H9 (cell line): ENCODE measurements at regions not wholly inside any gene's neighbourhood (a gene's known extent, or its start where the extent isn't known, plus 50 kb on each side); places are given as distances from the start of the nearest gene placed in this dataset.

ENCODE experiments used
- DNase-seq: peaks from one replicate; pipeline ENCODE4 v3.0.0-alpha.2; 2017
- H2AFZ ChIP-seq: one replicate; pipeline ENCODE4 v1.6.1; 2013; ENCODE audit warnings: mild to moderate bottlenecking, low read length, control low read depth, moderate library complexity
- H2AK5ac ChIP-seq: 2 replicates; pipeline ENCODE4 v1.6.1; 2013; ENCODE audit warnings: low read length, control low read depth, mixed read lengths; ENCODE audit not compliant: insufficient read length
- H2BK120ac ChIP-seq: one replicate; pipeline ENCODE4 v1.6.1; 2013; ENCODE audit warnings: low read depth, mild to moderate bottlenecking, low read length, control low read depth, inconsistent platforms; ENCODE audit not compliant: poor library complexity, severe bottlenecking
- H2BK12ac ChIP-seq: 2 replicates; pipeline ENCODE4 v1.6.1; 2013; ENCODE audit warnings: low read length, control low read depth, mixed read lengths, low read depth; ENCODE audit not compliant: insufficient read length
- H2BK15ac ChIP-seq: 2 replicates; pipeline ENCODE4 v1.6.1; 2013; ENCODE audit warnings: low read depth, low read length, control low read depth
- H2BK20ac ChIP-seq: one replicate; pipeline ENCODE4 v1.6.1; 2013; ENCODE audit warnings: low read depth, mild to moderate bottlenecking, low read length, control low read depth, inconsistent platforms; ENCODE audit not compliant: poor library complexity, severe bottlenecking
- H2BK5ac ChIP-seq: 2 replicates; pipeline ENCODE4 v1.6.1; 2013; ENCODE audit warnings: low read length, control low read depth, mixed read lengths; ENCODE audit not compliant: insufficient read length
- H3K14ac ChIP-seq: 2 replicates; pipeline ENCODE4 v1.6.1; 2013; ENCODE audit warnings: low read length, control low read depth; ENCODE audit not compliant: insufficient read depth
- H3K18ac ChIP-seq: 2 replicates; pipeline ENCODE4 v1.6.1; 2013; ENCODE audit warnings: low read depth, mild to moderate bottlenecking, mixed read lengths, low read length, control low read depth; ENCODE audit not compliant: insufficient read length
- H3K23ac ChIP-seq: 2 replicates; pipeline ENCODE4 v1.6.1; 2013; ENCODE audit warnings: low read length, control low read depth, mixed read lengths, low read depth; ENCODE audit not compliant: insufficient read length
- H3K23me2 ChIP-seq: 2 replicates; pipeline ENCODE4 v1.6.1; 2013; ENCODE audit warnings: low read depth, mild to moderate bottlenecking, mixed read lengths, low read length, control low read depth; ENCODE audit not compliant: insufficient read length, poor library complexity, severe bottlenecking
- H3K27ac ChIP-seq: 2 replicates; pipeline ENCODE4 v1.5.1; 2013; ENCODE audit warnings: low read length, control low read depth, mixed read lengths, low read depth; ENCODE audit not compliant: insufficient read length
- H3K27me3 ChIP-seq: 2 replicates; pipeline ENCODE4 v1.6.1; 2013; ENCODE audit warnings: low read length, control low read depth, inconsistent platforms; ENCODE audit not compliant: insufficient read depth
- H3K4ac ChIP-seq: 2 replicates; pipeline ENCODE4 v1.6.1; 2013; ENCODE audit warnings: low read depth, mild to moderate bottlenecking, control low read depth, inconsistent platforms, low read length, moderate library complexity
- H3K4me1 ChIP-seq: 2 replicates; pipeline ENCODE4 v1.6.1; 2013; ENCODE audit warnings: low read length, control low read depth, inconsistent platforms; ENCODE audit not compliant: insufficient read depth
- H3K4me2 ChIP-seq: 2 replicates; pipeline ENCODE4 v1.6.1; 2013; ENCODE audit warnings: low read length, control low read depth, mixed read lengths; ENCODE audit not compliant: insufficient read length, insufficient read depth
- H3K56ac ChIP-seq: 2 replicates; pipeline ENCODE4 v1.6.1; 2013; ENCODE audit warnings: low read depth, mild to moderate bottlenecking, mixed read lengths, low read length, control low read depth; ENCODE audit not compliant: insufficient read length
- H3K79me1 ChIP-seq: 2 replicates; pipeline ENCODE4 v1.6.1; 2013; ENCODE audit warnings: low read depth, mild to moderate bottlenecking, moderate library complexity, low read length, control low read depth, inconsistent platforms; ENCODE audit not compliant: insufficient read depth, poor library complexity, severe bottlenecking
- H3K79me2 ChIP-seq: 2 replicates; pipeline ENCODE4 v1.6.1; 2013; ENCODE audit warnings: low read length, control low read depth, inconsistent platforms; ENCODE audit not compliant: insufficient read depth
- H3K9ac ChIP-seq: 2 replicates; pipeline ENCODE4 v1.6.1; 2013; ENCODE audit warnings: low read length, control low read depth, mixed read lengths; ENCODE audit not compliant: insufficient read length; ENCODE audit errors: extremely low read depth
- H3K9me3 ChIP-seq: one replicate; pipeline ENCODE4 v1.6.1; 2013; ENCODE audit warnings: low read depth, low read length, inconsistent platforms; ENCODE audit not compliant: control insufficient read depth
- H3T11ph ChIP-seq: one replicate; pipeline ENCODE4 v1.6.1; 2013; ENCODE audit warnings: mild to moderate bottlenecking, low read length, control low read depth, inconsistent platforms
- H4K20me1 ChIP-seq: one replicate; pipeline ENCODE4 v1.6.1; 2013; ENCODE audit not compliant: control insufficient read depth, insufficient read length, insufficient read depth
- H4K5ac ChIP-seq: 2 replicates; pipeline ENCODE4 v1.6.1; 2013; ENCODE audit warnings: low read depth, mild to moderate bottlenecking, mixed read lengths, low read length, control low read depth; ENCODE audit not compliant: insufficient read length
- H4K8ac ChIP-seq: replicated peaks from 2 replicates; pipeline ENCODE4 v1.6.1; 2013; ENCODE audit warnings: low read length, control low read depth, mixed read lengths, low read depth; ENCODE audit not compliant: insufficient read length
- H4K91ac ChIP-seq: 2 replicates; pipeline ENCODE4 v1.6.1; 2013; ENCODE audit warnings: low read depth, mild to moderate bottlenecking, moderate library complexity, mixed read lengths, low read length, control low read depth; ENCODE audit not compliant: insufficient read length
- H3K27ac Mint-ChIP-seq, 3 experiments: 2 replicates in 2 of 3; 3 replicates in 1 of 3; pipeline ENCODE4 v1.8.0; 2020 to 2021; ENCODE audit warnings: mixed read lengths in 3 of 3, mild to moderate bottlenecking in 1 of 3, moderate library complexity in 1 of 3
- H3K27me3 Mint-ChIP-seq: 2 replicates; pipeline ENCODE4 v1.8.0; 2021; ENCODE audit warnings: low read depth, mild to moderate bottlenecking, moderate library complexity, mixed read lengths
- H3K36me3 Mint-ChIP-seq, 3 experiments: 2 replicates in 2 of 3; 3 replicates in 1 of 3; pipeline ENCODE4 v1.8.0; 2020 to 2021; ENCODE audit warnings: low read depth in 3 of 3, mixed read lengths in 3 of 3; ENCODE audit not compliant: insufficient read depth in 1 of 3
- H3K4me1 Mint-ChIP-seq, 2 experiments: 2 replicates each; pipeline ENCODE4 v1.8.0; 2020; ENCODE audit warnings: mixed read lengths in 2 of 2
- H3K4me3 Mint-ChIP-seq, 2 experiments: 2 replicates in 1 of 2; 3 replicates in 1 of 2; pipeline ENCODE4 v1.8.0; 2020 to 2021; ENCODE audit warnings: mild to moderate bottlenecking in 2 of 2, mixed read lengths in 2 of 2, moderate library complexity in 1 of 2
- H3K9me3 Mint-ChIP-seq, 2 experiments: 2 replicates in 1 of 2; 3 replicates in 1 of 2; pipeline ENCODE4 v1.8.0; 2020; ENCODE audit warnings: mild to moderate bottlenecking in 2 of 2, mixed read lengths in 2 of 2, moderate library complexity in 1 of 2
- WGBS: extraction: QIAGEN DNeasy Blood & Tissue Kit; methylation state at CpG from one replicate; pipeline ENCODE4 v1.1.7; 2013; ENCODE audit warnings: missing lambda C conversion rate, low lambda C conversion rate, mixed read lengths; ENCODE audit not compliant: insufficient read length; ENCODE audit errors: extremely low coverage; 5-methylcytosine and 5-hydroxymethylcytosine counted together
- TF ChIP-seq, protein P1 (sequence below): fragments of 200-600 bp; sonication (generic); conservative IDR thresholded peaks from 3 replicates; pipeline ENCODE4 v1.8.0; 2021; ENCODE audit warnings: antibody characterized with exemption, mild to moderate bottlenecking

DNA sequence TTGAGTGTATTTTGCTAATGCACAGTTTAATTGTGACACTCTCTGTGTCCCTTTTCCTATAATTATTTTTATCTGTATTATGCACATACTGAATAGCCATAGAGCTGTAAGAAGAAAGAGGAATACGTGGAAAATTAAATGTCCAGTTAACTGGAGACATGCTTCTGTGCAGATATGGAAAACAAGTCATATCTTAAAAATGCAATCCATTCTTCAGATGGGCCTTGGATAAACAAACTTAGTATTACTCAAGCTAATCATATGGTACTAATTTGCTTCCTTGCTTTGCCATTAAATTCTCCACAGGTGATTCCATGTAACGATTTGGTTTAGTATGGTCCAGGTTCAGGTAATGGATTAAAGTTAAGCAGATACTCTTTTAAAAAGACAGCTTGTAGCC is 201.2 kb upstream of the CELF2 start:
- Histone ChIP-seq H2AK5ac (no peak overlapping the region), H3K9me3 (no peaks in the 10 kb centered on the region), H3K18ac (no peak overlapping the region), H2BK20ac (no peak overlapping the region), H3K14ac (no peak overlapping the region), H4K5ac (no peak overlapping the region), H3K4ac (no peak overlapping the region), H3K23ac (no peak overlapping the region), H3K56ac (no peak overlapping the region), H3K23me2 (no peaks in the 10 kb centered on the region), H3K4me1 (no peaks in the 10 kb centered on the region), H2AFZ (no peak overlapping the region), H2BK5ac (no peak overlapping the region), H3K79me1 (no peaks in the 10 kb centered on the region), H4K20me1 (no peaks in the 10 kb centered on the region), H3K27ac (no peak overlapping the region), H2BK120ac (no peak overlapping the region), H4K8ac (no peak overlapping the region), H3K9ac (no peak overlapping the region), H3K79me2 (no peaks in the 10 kb centered on the region), H4K91ac (no peak overlapping the region), H3T11ph (no peak overlapping the region), H2BK15ac (no peak overlapping the region), H2BK12ac (no peak overlapping the region), H3K27me3 (no peaks in the 10 kb centered on the region), H3K4me2 (no peak overlapping the region)
- Mint-ChIP-seq H3K4me3 (no peak overlapping the region), H3K9me3 (peaks cover 13 to 16% of the 10 kb centered on the region in 2 experiments), H3K36me3 (peaks cover 6 to 18% (median 14%) of the 10 kb centered on the region in 3 experiments), H3K4me1 (peaks cover 4 to 6% of the 10 kb centered on the region in 2 experiments), H3K27me3 (no peaks in the 10 kb centered on the region; the same call in 1 of the 2 replicates), H3K27ac (no peak overlapping the region)
- WGBS, result no CpG with 5 or more reads among the region's 2 CpGs
- TF ChIP-seq, protein P1, sequence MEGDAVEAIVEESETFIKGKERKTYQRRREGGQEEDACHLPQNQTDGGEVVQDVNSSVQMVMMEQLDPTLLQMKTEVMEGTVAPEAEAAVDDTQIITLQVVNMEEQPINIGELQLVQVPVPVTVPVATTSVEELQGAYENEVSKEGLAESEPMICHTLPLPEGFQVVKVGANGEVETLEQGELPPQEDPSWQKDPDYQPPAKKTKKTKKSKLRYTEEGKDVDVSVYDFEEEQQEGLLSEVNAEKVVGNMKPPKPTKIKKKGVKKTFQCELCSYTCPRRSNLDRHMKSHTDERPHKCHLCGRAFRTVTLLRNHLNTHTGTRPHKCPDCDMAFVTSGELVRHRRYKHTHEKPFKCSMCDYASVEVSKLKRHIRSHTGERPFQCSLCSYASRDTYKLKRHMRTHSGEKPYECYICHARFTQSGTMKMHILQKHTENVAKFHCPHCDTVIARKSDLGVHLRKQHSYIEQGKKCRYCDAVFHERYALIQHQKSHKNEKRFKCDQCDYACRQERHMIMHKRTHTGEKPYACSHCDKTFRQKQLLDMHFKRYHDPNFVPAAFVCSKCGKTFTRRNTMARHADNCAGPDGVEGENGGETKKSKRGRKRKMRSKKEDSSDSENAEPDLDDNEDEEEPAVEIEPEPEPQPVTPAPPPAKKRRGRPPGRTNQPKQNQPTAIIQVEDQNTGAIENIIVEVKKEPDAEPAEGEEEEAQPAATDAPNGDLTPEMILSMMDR, result no peak
- no peak for DNase-seq
